ENCODE measurements at regions not wholly inside any gene's neighbourhood (a gene's known extent, or its start where the extent isn't known, plus 50 kb on each side); places are given as distances from the start of the nearest gene placed in this dataset.

DNA sequence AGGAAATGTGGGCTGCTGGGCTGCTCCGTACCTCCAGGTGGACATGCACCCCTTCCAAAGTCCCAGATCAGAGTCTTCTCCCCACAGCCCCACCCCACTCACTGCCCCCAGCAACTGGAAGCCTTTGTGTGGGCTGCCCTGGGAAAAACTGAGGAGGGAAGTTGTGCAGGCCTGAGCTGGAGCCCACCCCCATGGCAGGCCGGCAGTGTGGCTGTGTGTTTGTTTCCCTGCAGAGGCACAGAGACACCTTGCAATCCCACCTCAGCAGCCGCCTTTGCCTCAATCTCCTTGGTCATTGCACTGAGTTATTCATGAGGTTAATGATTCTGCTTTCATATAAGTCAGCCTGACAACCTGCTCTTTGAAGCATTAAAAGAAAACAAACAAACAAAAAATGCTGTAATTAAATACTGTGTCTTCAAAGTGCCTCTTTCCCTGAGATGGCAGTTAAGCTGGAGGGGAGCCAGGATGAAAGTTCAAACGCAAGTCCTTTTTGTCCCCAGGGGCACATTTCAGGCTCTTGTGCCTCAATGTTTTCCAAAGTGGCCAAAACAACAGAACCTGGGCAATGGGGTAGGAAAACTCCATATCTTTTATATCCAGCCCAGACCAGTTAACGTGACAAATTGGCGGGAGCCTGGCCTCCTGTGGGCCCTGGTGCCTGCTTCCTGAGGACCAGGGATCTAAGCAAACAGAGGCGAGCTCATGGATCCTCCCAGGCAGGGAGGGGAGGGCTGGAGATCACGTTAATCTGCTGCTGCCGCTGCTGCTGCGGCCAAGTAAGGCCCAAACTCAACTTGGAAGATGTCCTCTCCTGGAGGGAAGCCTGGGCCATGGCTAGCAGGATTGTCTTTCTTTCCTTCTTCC, 51.9 kb upstream of the TSPAN11 start:
- DNase-seq: no peak

DNA sequence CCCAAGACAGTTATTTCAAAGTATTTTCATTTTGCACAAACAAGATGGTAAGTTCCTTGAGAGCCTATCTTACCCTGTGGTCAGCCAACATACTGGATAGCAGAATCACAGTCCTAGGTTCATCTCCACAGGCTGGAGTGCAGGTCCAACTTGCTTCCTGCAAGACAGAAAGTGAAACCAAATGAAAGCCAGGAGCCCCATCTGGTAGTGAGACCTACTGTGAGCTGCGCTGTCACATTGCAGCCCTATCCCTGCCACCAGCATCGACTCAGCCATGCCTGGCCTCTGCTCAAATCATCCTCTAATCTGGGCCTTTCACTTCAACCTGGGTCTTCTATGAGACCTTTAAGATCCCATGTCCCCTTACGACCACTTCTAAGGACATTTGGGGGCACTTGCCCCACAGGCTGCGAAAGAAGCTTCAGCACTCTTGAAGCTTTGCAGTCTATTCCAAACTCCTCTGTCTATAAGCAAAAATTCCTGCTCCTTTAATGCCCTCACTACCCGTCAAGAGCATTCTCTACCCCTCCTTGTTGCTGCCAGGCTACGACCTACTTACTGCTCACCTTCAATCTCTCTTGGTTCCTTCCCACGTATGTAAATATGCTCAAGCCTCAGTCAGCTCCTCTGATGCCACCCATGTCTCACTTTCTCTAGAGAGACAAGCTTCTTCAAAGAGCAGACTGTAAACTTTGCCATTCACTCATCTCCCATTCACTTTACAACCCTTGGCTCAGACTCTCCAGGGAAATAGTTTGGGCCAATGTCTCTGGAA, 55.9 kb upstream of the TSPAN11 start:
- no peak for DNase-seq

DNA sequence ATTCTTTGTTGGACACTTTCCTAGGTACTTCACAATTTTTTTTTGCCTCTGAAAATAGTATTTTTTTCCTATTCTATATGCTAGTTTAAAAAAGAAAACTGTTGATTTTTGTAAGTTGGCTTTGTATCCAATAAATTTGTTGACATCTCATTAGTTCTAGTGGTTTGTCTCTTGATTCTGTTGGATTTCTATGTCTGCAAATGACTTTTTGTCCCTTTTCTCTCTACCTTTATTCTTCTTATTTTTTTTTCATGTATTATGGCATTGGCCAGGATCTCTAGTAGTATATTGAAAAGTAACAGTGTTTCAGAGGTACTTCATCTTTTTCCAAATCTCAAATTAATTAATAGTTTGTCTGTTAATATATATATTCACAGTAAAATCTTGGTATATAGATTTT, 59.1 kb upstream of the TSPAN11 start:
- DNase-seq: no peak

DNA sequence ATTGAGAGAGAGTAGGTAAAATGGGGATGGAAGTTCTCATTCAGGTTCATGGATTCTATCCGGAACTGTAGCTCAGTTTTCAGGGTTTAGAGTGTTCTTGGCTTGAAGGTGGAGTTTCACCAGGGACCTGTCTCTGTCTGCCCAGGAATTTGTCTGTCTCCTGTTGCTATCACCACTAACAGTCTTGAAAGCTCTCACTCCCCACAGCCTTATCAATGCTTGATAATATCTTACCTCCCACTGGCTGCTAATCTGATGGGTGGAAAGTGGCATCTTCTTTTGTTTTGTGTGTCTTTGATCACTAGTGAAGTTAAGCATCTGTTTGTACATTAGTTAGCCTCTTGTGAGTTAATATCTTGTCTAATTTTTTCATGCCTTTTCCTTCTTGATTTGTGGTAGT, 60.3 kb upstream of the TSPAN11 start:
- no peak for DNase-seq

DNA sequence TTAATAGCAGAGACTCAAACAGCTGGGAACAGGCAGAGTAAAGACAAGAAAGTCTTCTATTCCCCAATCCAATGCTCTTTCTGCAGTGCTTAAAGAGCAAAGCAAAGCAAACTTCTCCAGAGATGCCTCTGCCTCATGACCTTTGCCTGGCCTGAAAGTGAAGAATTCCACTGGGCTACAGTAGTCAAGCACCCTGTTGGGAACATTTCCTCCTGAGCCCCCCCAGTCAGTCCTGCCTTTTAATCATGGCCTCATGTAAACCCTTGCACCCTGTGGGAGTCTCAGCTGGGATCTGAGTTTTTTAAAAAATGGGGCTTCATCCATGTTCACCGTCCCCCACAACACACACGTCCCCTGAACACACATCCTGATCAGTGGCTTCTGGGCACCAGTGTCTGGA, 62.7 kb upstream of the TSPAN11 start:
- DNase-seq: no peak

DNA sequence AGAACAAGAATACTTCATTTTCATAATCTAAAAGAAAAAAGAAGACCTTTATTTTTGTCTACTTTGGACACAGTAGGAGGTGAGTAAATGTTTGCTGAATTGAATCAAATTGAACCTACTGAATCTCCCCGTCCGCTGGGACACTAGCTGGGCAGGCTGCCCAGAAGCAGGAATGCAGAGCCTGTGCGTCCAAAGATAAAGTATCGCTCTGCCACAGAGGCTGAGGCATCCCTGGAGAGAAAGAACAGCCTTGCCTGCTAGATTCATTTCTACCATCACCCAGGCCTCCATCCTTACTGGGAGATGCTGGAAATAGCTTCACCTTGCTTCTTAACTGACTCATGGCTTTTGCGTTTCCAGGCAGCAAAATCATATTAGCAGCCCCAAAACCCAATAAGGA, 64.1 kb upstream of the TSPAN11 start:
- DNase-seq: no peak

DNA sequence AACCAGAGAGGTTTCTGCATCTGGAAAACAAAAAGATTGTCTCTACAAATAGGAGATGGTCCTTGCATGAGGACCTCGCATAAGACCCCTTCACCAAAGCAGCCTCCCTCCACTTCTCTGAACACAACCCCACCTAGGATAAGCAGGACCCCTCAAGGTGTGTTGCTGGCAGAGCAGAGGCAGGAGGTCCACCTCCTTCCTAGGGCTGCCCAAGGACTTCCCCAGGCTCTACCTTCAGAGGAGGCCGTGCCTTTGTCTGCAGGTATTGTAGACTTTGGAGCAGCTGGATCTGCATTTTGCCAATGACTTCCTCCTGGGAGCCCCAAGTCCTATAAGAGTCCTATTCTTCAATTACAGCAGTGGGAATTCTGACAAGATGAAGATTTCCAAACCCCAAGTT, 67.3 kb upstream of the TSPAN11 start:
- no peak for DNase-seq

DNA sequence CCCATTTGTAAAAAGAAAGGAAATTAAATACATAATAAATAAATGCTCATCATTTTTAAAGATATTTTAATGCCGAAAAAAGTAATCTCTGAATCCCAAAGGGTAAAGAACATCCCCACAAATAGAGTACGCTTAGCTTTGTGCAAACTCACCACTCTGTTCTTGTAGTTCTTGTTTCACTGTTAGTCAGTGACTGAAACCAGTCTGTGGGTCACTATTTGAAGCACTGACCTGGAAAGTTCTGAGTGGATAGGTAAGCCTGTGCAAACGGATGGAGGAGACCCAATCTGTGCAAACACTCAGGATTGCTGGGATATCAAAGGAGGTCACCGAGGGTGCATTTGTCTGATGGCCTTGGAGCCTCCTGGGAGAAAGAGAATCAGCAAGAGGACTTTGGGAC, 68.1 kb upstream of the TSPAN11 start:
- no peak for DNase-seq

DNA sequence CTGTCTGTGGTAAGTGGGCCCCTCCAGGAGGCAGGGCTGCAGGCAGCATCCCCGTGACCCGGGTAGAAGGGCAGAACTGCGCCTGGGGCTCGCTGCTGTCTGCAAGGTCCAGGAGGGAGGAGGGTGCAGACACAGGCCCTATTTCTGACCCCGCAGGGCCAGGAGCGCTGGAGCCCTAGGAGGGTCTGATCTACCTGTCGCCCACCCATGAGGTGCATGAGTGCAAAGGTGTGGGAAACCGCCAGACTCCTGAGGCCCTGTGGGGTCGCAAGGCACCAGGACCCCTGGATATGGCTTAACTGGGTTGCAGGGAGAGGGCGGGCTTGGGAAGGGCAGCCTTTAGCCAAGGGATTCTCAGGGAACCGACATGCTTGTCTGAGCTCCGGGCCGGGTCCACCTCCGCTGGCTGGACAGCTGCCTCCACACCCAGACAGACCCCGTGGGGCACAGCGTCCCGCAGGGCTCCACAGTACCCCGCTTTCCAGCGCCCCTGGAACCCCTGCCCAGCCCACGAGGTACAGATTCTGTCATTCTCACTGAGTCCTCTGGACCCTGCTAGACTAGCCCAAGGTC, 72.9 kb upstream of the TSPAN11 start:
- DNase-seq: no peak

DNA sequence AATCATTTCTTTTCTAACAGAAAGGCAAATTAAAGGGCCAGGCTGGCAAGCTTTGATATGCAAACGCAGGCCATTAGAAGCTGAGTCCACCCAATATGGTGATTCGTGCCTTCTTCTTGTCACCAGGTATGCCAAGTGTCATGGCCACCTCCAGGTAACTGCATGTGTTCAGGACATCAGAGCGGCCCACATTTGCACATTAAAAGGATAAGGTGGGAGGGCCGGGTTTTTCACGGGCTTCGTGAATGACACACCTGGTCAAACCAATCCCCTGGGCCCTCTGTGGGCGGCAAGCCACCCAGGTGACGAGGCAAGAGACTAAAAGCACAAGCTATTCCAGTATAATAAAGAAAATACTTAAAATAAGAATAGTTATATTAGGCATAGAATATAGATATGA, 75.9 kb upstream of the TSPAN11 start:
- no peak for DNase-seq

DNA sequence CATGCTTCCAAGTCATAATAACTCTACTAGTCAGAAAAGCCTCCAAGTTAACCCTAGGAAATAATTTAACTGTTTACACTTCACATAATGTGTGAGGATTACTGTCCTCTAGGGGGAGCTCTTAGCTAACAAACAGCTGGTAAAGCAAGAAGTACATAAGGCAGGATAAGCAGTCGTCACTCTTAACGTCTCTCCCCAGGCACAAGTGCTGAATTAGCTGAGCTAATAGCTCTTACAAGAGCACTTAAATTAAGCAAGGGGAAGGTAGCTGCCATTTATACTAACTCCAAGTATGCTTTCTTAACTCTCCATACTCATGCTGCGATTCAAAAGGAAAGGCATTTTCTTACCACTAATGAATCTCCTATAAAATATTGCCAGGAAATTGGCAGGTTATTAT, 79.3 kb upstream of the TSPAN11 start:
- DNase-seq: peak; percentile 85

DNA sequence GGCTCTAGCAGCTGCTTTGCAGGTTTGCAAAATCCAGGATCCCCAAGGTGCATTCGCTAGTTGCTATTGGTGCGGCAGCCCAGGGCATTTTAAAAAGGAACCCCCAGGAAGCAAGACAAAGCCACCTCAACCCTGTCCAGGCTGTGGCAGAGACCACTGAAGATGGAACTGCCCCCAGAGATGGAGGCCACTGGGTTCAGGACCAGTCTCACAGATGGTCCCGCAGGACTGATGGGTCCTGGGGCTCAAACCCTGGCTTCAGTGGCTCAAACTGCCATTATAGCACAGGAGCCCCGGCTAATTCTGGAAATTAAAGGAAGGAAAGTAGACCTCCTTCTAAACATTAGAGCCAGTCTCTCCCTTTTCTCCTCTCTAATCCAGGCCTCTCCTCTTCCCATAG, 79.8 kb upstream of the TSPAN11 start:
- no peak for DNase-seq

DNA sequence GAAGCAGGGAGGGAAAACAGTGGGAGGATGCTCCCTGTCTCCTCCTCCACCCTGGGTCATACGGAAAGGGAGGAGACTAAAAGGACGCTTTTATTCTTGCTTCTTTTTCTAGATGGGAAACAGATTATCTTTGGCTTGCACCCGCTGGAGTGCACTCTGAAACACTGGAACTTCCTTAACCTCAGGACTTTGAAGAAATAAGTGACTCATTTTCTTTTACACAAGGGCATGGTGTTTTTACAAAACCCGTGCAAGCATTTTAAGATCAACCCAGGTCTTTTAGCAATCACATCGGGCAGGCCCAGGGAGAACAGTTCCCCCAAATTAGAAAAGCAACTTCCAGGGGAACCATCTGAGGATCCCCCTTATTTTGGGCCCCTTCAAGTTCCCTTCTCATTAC, 80.9 kb upstream of the TSPAN11 start:
- no peak for DNase-seq

DNA sequence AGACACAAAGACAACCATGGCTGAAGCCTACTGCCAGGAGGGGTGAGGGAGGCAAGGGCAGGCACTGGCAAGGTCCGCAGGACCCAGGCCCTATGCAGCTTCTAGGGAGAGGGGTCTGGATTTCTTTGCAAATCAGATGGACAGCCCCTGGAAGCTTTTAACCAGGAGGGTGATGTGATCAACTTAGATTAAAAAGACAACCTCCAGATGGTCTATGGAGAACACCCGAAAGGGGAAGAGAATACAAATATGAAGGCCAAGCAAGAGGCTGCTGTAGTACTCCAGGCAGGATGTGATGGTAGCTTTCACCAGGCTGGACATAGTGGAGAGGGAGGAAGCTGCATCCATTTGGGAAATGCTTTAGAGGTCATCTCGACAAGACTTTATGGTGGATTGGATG, 83.3 kb upstream of the TSPAN11 start:
- no peak for DNase-seq

DNA sequence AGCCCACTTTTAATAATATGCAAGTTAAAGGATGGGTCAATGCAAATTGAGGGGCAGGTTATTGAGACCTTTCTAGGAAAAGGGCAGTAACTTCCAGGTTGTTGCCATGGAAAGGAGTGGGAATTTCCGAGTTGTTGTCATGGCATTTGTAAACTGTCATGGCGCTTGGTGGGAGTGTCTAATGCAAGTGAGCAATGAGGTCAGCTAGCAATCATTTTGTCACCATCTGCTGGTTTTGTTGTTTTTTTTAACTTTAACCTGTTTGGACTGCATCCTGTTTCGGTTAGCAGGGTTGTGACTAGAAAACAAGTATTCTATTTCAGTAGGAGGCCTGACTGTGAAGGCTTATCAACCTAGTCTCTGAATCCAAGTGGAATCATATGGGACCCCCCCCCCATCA, 85.8 kb upstream of the TSPAN11 start:
- no peak for DNase-seq

DNA sequence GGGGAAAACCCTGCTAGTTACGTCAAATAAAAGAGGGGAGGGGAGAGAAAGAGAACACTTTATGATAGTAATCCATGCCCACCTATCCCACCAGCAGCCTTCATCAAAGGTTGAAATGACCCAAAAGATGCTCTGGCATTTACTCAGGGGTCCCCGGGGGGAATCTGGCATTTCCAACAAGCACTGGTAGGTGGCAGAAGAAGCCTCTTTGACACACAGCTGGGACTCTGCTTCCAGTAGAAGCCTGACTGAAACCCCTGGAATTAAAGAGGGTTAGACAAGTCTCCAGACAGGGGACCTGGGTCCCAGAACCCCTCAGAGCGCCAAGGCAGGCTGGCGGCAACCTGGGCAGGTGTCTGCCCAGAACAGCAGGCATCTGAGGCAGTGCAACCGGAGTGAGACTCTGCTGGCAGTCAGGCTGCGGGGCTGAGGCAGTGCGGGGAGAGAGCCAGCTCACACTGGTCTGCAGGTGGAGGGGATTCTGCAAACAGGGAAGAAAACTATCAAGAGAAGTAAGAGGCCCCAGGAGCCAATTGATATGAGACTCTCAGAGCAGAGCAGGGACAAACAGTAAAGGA, 85.0 kb upstream of the CAPRIN2 start:
- no peak for DNase-seq

DNA sequence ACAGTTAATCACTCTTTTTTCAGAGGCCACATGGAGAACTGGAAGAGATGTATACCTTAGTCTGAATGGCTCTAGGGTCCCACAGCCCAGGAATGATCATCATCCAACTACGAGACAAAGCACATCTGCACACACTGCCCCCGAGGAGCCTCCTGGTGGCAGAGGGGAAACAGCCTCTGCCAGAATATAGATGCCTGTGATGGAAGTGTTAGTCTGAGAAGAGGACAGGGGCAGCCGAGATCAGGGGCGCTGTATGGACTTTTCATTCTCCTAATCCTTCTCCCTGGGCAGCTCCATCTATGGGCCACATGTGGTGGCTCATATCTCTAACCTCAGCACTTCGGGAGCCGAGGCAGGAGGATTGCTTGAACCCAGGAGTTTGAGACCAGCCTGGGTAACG, 82.8 kb upstream of the CAPRIN2 start:
- no peak for DNase-seq

DNA sequence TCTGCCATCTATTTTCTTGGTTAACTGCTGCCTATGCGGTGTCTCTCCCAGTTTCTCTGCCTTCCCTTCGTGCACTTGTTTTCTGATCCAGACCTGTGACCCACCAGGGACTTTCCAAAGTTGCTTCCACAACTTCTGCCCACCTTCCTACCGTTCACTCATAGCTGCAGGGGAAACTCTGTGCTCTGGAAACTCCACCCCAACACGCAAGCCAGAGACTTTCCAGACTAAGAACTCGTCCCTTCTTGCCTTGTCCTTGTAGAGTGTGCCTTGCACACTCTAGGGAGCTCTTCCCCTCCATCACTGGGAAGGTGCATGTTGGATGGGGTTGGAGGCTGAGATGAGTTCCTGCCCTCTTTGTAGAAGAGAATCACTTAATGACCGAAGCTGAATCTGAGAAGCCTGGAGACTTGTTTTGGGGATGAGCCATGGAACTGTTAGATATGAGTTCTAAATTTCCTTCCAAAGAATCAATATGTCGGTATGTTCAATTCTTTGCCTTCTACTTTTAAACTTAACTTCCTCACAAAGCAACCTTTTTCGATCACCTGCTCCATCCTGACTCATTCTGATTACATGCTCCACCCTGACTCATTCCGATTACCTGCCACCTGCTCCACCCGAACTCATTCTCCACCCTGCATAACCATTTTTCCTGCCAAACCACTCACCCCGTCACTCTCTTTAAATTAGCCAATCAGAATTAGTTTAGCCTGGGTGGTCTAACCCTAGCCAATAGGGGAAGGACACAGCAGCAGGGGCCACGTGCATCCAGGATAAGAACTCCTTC, 82.1 kb upstream of the CAPRIN2 start:
- no peak for DNase-seq

DNA sequence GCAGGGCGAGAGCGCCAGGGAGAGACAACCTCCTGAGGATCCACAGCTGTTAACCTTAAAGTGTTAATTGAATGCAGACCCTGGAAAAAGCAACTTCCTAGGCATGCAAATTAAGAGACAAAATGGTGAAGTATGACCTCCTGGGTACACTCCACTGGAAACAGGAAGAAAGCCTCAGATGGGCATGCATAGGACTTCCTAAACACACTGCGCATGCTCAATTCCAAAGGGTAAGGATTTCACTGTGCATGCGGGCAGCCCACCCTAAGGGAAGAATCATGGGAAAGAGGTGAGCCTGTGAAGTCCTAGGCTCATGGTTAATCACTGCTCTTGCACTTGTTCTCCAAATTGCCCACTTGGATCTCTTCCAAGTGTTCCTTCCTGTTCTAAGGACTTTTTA, 80.5 kb upstream of the CAPRIN2 start:
- no peak for DNase-seq

DNA sequence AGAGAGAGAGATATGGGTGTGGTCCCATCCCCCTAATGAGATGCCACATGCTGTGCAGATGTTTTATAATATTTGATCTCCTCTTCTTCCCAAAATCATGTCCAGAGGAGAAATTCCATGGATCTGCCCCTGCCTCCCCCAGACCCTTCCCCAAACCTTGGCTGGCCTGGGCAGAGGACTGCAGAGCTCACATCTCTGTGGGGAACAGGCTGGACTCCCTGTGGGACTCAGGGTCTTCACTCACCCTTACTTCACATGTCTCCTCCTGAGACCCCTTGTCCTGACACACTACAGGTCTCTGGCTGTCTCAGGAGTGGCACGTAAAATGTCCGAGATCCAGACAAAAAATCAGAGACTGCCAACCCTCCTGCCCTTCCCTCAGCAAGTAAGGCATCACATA, 76.0 kb upstream of the CAPRIN2 start:
- no peak for DNase-seq

DNA sequence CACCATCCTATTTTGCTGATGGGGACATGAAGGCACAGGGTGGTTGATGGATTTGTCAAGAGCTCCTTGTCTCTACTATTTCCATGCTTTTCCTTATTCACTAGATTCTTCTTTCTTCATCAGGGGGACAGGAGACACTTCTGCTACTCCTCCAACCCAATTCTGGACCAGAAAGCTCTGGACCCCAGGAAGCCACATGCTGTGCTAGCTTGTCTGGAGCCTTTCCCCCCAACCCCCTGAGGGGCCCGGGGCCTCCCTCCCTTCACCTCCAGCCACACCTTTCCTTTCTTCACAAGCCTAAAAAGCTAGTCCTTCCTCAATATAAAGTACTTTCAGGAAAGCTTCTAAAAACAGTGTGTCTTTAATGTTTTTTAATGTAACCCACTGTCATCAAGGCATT, 75.1 kb upstream of the CAPRIN2 start:
- no peak for DNase-seq

DNA sequence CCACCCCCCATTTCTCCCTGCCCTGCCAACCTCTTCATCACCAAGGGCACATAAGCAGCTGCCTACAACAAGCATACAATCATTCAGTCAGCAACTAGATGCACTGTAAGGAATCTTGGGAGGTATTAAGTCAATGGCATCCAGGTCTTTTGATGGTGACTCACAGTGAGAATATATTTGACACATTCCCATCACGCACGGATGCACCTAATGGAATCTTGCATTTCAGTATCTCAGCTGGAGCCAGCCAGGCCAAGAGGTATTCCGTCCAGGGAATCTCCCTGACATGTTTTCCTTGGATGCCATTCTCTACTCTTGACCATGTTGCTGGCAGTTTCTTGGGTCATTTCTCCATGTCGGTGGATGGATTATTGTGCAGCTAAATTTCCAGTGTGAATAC, 73.9 kb upstream of the CAPRIN2 start:
- DNase-seq: no peak
